ENCODE measurements at regions not wholly inside any gene's neighbourhood (a gene's known extent, or its start where the extent isn't known, plus 50 kb on each side); places are given as distances from the start of the nearest gene placed in this dataset.

- DNase-seq (ENCODE audit: low read depth in 1 of 2, low spot score in 1 of 2), result no peak
- H3K27me3 ChIP-seq (ENCODE audit: insufficient read depth, poor library complexity, severe bottlenecking), result no peaks in the 10 kb centered on the region
- no peak overlapping the region for H3K4me3 ChIP-seq (replicated peaks; ENCODE audit: insufficient read depth, low read length)
- TF ChIP-seq POLR2AphosphoS5 (IDR thresholded peaks at IDR 0.05; ENCODE audit: low read depth), result no peak
- no peak for TF ChIP-seq SPI1 (IDR thresholded peaks at IDR 0.05; ENCODE audit: borderline replicate concordance, low read depth)
- TF ChIP-seq CTCF (IDR thresholded peaks at IDR 0.05; ENCODE audit: insufficient read depth, low read length), result no peak
- TF ChIP-seq GABPA (IDR thresholded peaks at IDR 0.05; ENCODE audit: low read depth), result no peak
- TF ChIP-seq REST (IDR thresholded peaks at IDR 0.05; ENCODE audit: insufficient replicate concordance, low read depth), result no peak
- H3K27ac ChIP-seq (replicated peaks), result no peak overlapping the region
These were observed 64.2 kb upstream of the WSCD1 start for GRCh38 chr17:6005939-6006338.

GRCh38 chr17:6011206-6011605 is 59.0 kb upstream of the WSCD1 start:
- no peak overlapping the region for H3K27ac ChIP-seq (replicated peaks)
- H3K27me3 ChIP-seq (ENCODE audit: insufficient read depth, poor library complexity, severe bottlenecking), result no peaks in the 10 kb centered on the region
- no peak for DNase-seq (ENCODE audit: low read depth in 1 of 2, low spot score in 1 of 2)
- no peak for TF ChIP-seq CTCF (IDR thresholded peaks at IDR 0.05; ENCODE audit: insufficient read depth, low read length)
- no peak for TF ChIP-seq REST (IDR thresholded peaks at IDR 0.05; ENCODE audit: insufficient replicate concordance, low read depth)
- TF ChIP-seq POLR2AphosphoS5 (IDR thresholded peaks at IDR 0.05; ENCODE audit: low read depth), result no peak
- TF ChIP-seq GABPA (IDR thresholded peaks at IDR 0.05; ENCODE audit: low read depth), result no peak
- no peak for TF ChIP-seq SPI1 (IDR thresholded peaks at IDR 0.05; ENCODE audit: borderline replicate concordance, low read depth)
- H3K4me3 ChIP-seq (replicated peaks; ENCODE audit: insufficient read depth, low read length), result no peak overlapping the region

GRCh38 chr17:6018788-6019187 is 51.4 kb upstream of the WSCD1 start:
- Histone ChIP-seq H3K27ac (replicated peaks) (no peak overlapping the region), H3K4me3 (replicated peaks; ENCODE audit: insufficient read depth, low read length) (no peak overlapping the region), H3K27me3 (ENCODE audit: insufficient read depth, poor library complexity, severe bottlenecking) (no peaks in the 10 kb centered on the region)
- DNase-seq (ENCODE audit: low read depth in 1 of 2, low spot score in 1 of 2), result no peak
- TF ChIP-seq CTCF (IDR thresholded peaks at IDR 0.05; ENCODE audit: insufficient read depth, low read length) (no peak), REST (IDR thresholded peaks at IDR 0.05; ENCODE audit: insufficient replicate concordance, low read depth) (no peak)

All from HL-60 (cell line).